GM23338 (cell line): ENCODE measurements at regions not wholly inside any gene's neighbourhood (a gene's known extent, or its start where the extent isn't known, plus 50 kb on each side); places are given as distances from the start of the nearest gene placed in this dataset.

Experiments used
- CREB1 ChIP-seq: fragments of 250-450 bp; sonication (Bioruptor Pico); IDR thresholded peaks from 2 replicates; pipeline ENCODE4 v1.5.0; 2020; ENCODE audit warnings: low read depth, mild to moderate bottlenecking, moderate library complexity
- CTCF ChIP-seq, 2 experiments: fragments of 200-600 bp in 1 of 2; sonication (generic) in 1 of 2; conservative IDR thresholded peaks; 2 replicates each; pipeline versions ENCODE4 v1.5.1 to v1.6.1; 2016 to 2017; ENCODE audit warnings: antibody characterized with exemption in 2 of 2, low read depth in 2 of 2, mild to moderate bottlenecking in 2 of 2, moderate library complexity in 1 of 2
- EZH2 ChIP-seq: fragments of 200-600 bp; sonication (generic); IDR thresholded peaks from one replicate; pipeline ENCODE4 v1.8.0; 2017; ENCODE audit warnings: antibody characterized with exemption, mild to moderate bottlenecking, low read depth; ENCODE audit not compliant: unreplicated experiment
- EZH2phosphoT487 ChIP-seq: fragments of 200-600 bp; sonication (generic); IDR thresholded peaks from one replicate; pipeline ENCODE4 v1.8.1; 2018; ENCODE audit warnings: antibody characterized with exemption; ENCODE audit not compliant: unreplicated experiment
- JUNB ChIP-seq: IDR thresholded peaks from one replicate; pipeline ENCODE4 v1.6.1; 2016; ENCODE audit warnings: antibody characterized with exemption; ENCODE audit not compliant: unreplicated experiment
- NANOG ChIP-seq: IDR thresholded peaks from 2 replicates; pipeline ENCODE4 v1.6.1; 2016; ENCODE audit warnings: antibody characterized with exemption, borderline replicate concordance
- POLR2AphosphoS5 ChIP-seq: IDR thresholded peaks from 2 replicates; pipeline ENCODE4 v1.6.1; 2016; ENCODE audit warnings: antibody characterized with exemption, low read depth
- ZNF114 ChIP-seq: fragments of 250-450 bp; sonication (Bioruptor Pico); IDR thresholded peaks from 2 replicates; pipeline ENCODE4 v1.5.0; 2020; ENCODE audit warnings: mild to moderate bottlenecking, moderate library complexity
- ZNF331 ChIP-seq: fragments of 250-450 bp; sonication (Bioruptor Pico); IDR thresholded peaks from 2 replicates; pipeline ENCODE4 v1.5.0; 2020; ENCODE audit warnings: low read depth, mild to moderate bottlenecking, moderate library complexity
- ZNF462 ChIP-seq: fragments of 250-450 bp; sonication (Bioruptor Pico); IDR thresholded peaks from 2 replicates; pipeline ENCODE4 v1.5.0; 2020; ENCODE audit warnings: mild to moderate bottlenecking, moderate library complexity
- TF ChIP-seq, protein P1 (sequence below): IDR thresholded peaks from 2 replicates; pipeline ENCODE4 v1.6.1; 2016; ENCODE audit warnings: antibody characterized with exemption
- TF ChIP-seq, protein P2 (sequence below): IDR thresholded peaks from one replicate; pipeline ENCODE4 v1.6.1; 2018; ENCODE audit warnings: antibody characterized with exemption; ENCODE audit not compliant: unreplicated experiment

DNA sequence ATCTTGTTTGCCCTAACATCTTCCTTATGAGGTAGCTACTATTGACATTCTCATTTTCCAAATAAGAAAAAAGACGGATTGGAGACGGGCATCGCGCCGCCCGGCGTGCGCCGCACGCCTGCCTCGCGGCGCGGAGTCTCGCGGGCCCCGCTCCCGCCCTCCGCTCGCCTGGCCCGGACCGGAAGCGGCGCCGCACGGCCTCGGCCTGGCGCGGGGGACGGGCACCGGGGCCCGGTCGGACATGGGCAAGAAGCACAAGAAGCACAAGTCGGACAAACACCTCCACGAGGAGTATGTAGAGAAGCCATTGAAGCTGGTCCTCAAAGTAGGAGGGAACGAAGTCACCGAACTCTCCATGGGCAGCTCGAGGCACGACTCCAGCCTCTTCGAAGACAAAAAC, 112.0 kb downstream of the IL12A start:
- TF ChIP-seq CTCF (conservative IDR thresholded peaks at IDR 0.05; ENCODE audit: low read depth in 2 of 2) (no peak), JUNB (no peak), POLR2AphosphoS5 (no peak), ZNF331 (CRISPR knock-in tag) (no peak), EZH2 (no peak), EZH2phosphoT487 (no peak), ZNF462 (CRISPR knock-in tag) (no peak), CREB1 (no peak), NANOG (no peak), ZNF114 (CRISPR knock-in tag) (no peak)
- TF ChIP-seq, protein P1, sequence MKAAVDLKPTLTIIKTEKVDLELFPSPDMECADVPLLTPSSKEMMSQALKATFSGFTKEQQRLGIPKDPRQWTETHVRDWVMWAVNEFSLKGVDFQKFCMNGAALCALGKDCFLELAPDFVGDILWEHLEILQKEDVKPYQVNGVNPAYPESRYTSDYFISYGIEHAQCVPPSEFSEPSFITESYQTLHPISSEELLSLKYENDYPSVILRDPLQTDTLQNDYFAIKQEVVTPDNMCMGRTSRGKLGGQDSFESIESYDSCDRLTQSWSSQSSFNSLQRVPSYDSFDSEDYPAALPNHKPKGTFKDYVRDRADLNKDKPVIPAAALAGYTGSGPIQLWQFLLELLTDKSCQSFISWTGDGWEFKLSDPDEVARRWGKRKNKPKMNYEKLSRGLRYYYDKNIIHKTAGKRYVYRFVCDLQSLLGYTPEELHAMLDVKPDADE: no peak
- TF ChIP-seq, protein P2, sequence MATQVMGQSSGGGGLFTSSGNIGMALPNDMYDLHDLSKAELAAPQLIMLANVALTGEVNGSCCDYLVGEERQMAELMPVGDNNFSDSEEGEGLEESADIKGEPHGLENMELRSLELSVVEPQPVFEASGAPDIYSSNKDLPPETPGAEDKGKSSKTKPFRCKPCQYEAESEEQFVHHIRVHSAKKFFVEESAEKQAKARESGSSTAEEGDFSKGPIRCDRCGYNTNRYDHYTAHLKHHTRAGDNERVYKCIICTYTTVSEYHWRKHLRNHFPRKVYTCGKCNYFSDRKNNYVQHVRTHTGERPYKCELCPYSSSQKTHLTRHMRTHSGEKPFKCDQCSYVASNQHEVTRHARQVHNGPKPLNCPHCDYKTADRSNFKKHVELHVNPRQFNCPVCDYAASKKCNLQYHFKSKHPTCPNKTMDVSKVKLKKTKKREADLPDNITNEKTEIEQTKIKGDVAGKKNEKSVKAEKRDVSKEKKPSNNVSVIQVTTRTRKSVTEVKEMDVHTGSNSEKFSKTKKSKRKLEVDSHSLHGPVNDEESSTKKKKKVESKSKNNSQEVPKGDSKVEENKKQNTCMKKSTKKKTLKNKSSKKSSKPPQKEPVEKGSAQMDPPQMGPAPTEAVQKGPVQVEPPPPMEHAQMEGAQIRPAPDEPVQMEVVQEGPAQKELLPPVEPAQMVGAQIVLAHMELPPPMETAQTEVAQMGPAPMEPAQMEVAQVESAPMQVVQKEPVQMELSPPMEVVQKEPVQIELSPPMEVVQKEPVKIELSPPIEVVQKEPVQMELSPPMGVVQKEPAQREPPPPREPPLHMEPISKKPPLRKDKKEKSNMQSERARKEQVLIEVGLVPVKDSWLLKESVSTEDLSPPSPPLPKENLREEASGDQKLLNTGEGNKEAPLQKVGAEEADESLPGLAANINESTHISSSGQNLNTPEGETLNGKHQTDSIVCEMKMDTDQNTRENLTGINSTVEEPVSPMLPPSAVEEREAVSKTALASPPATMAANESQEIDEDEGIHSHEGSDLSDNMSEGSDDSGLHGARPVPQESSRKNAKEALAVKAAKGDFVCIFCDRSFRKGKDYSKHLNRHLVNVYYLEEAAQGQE: no peak
